ENCODE measurements at regions not wholly inside any gene's neighbourhood (a gene's known extent, or its start where the extent isn't known, plus 50 kb on each side); places are given as distances from the start of the nearest gene placed in this dataset.

DNA sequence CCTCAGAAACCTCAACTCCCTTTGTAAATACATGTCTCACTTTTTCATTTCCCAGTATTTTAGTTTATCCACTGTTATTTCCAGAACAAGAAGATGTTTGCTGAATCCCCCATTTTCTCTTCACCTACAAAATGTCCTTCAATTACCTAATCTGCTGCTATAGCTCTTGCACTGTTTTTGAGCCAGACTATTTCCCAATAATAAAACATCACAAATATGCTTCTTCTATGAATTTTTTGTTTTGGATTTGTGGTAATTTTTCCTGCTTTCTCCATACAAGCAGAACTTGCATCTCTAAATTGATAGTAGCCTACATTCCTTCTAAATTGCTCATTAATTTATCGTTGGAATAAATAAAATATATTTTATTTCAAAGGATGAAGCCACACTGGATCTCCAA, 199.6 kb upstream of the C1orf87 start:
- Histone ChIP-seq H3K4me1 (ENCODE audit: control insufficient read depth, low read length) (no peaks in the 10 kb centered on the region), H3K79me2 (ENCODE audit: control insufficient read depth, low read length) (no peaks in the 10 kb centered on the region), H3K27ac (ENCODE audit: low read depth, low read length) (no peak overlapping the region), H3F3A (ENCODE audit: control insufficient read depth, insufficient read depth) (no peaks in the 10 kb centered on the region), H3K4me3 (ENCODE audit: low read length) (no peak overlapping the region), H3K36me3 (ENCODE audit: control insufficient read depth, low read length) (no peaks in the 10 kb centered on the region), H3K27me3 (ENCODE audit: control insufficient read depth, low read length) (no peaks in the 10 kb centered on the region), H3K9me2 (replicated peaks; ENCODE audit: control insufficient read depth, low read length) (no peaks in the 10 kb centered on the region), H3K9me3 (ENCODE audit: control insufficient read depth, insufficient read depth, low read length) (no peaks in the 10 kb centered on the region), H4K20me1 (ENCODE audit: control insufficient read depth, insufficient read depth, low read depth, low read length) (no peaks in the 10 kb centered on the region), H3K4me2 (ENCODE audit: low read length) (no peak overlapping the region)
- TF ChIP-seq, protein P1, sequence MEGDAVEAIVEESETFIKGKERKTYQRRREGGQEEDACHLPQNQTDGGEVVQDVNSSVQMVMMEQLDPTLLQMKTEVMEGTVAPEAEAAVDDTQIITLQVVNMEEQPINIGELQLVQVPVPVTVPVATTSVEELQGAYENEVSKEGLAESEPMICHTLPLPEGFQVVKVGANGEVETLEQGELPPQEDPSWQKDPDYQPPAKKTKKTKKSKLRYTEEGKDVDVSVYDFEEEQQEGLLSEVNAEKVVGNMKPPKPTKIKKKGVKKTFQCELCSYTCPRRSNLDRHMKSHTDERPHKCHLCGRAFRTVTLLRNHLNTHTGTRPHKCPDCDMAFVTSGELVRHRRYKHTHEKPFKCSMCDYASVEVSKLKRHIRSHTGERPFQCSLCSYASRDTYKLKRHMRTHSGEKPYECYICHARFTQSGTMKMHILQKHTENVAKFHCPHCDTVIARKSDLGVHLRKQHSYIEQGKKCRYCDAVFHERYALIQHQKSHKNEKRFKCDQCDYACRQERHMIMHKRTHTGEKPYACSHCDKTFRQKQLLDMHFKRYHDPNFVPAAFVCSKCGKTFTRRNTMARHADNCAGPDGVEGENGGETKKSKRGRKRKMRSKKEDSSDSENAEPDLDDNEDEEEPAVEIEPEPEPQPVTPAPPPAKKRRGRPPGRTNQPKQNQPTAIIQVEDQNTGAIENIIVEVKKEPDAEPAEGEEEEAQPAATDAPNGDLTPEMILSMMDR (IDR thresholded peaks at IDR 0.05; ENCODE audit: low read depth, low read length, poor library complexity, severe bottlenecking), result no peak
- TF ChIP-seq EZH2phosphoT487 (IDR thresholded peaks at IDR 0.05; ENCODE audit: borderline replicate concordance, low read length), result no peak

- no peak overlapping the region for H3K4me3 ChIP-seq (ENCODE audit: low read length)
- H3K9me2 ChIP-seq (replicated peaks; ENCODE audit: control insufficient read depth, low read length), result no peaks in the 10 kb centered on the region
- no peaks in the 10 kb centered on the region for H3K79me2 ChIP-seq (ENCODE audit: control insufficient read depth, low read length)
- H3K9me3 ChIP-seq (ENCODE audit: control insufficient read depth, insufficient read depth, low read length), result no peaks in the 10 kb centered on the region
- no peaks in the 10 kb centered on the region for H3K36me3 ChIP-seq (ENCODE audit: control insufficient read depth, low read length)
- no peak for TF ChIP-seq EZH2phosphoT487 (IDR thresholded peaks at IDR 0.05; ENCODE audit: borderline replicate concordance, low read length)
- TF ChIP-seq, protein P1 (IDR thresholded peaks at IDR 0.05; ENCODE audit: low read depth, low read length, poor library complexity, severe bottlenecking), result no peak
- no peaks in the 10 kb centered on the region for H3K27me3 ChIP-seq (ENCODE audit: control insufficient read depth, low read length)
- no peak overlapping the region for H3K4me2 ChIP-seq (ENCODE audit: low read length)
- no peaks in the 10 kb centered on the region for H3K4me1 ChIP-seq (ENCODE audit: control insufficient read depth, low read length)
- no peaks in the 10 kb centered on the region for H3F3A ChIP-seq (ENCODE audit: control insufficient read depth, insufficient read depth)
- no peak overlapping the region for H3K27ac ChIP-seq (ENCODE audit: low read depth, low read length)
- H4K20me1 ChIP-seq (ENCODE audit: control insufficient read depth, insufficient read depth, low read depth, low read length), result no peaks in the 10 kb centered on the region
Measured at GRCh38 chr1:60271041-60271440, 197.5 kb upstream of the C1orf87 start.

DNA sequence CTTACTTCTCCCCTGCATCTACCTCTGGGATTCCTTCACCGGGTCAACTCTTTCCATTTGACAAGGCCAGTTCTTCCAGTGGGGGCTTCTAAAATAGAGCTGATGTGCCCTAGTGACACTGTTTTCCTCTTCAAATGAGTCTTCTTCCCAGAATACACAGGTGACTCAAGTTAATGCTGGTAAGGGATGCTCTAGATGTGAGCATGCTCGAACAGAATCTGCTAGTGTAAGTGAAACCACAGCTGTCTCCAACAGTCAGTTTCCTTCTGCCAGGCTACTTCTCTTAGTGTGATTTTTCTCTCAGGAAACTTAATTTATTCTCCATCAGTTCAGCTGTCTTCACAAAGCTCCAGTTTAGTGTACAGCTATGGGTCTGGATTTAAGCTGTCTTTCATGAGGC, 194.9 kb upstream of the C1orf87 start:
- Histone ChIP-seq H3K27me3 (ENCODE audit: control insufficient read depth, low read length) (no peaks in the 10 kb centered on the region), H3K36me3 (ENCODE audit: control insufficient read depth, low read length) (no peaks in the 10 kb centered on the region), H3K4me2 (ENCODE audit: low read length) (no peak overlapping the region), H3K4me3 (ENCODE audit: low read length) (no peak overlapping the region), H3K79me2 (ENCODE audit: control insufficient read depth, low read length) (no peaks in the 10 kb centered on the region), H3K9me3 (ENCODE audit: control insufficient read depth, insufficient read depth, low read length) (no peaks in the 10 kb centered on the region), H3K27ac (ENCODE audit: low read depth, low read length) (no peak overlapping the region), H4K20me1 (ENCODE audit: control insufficient read depth, insufficient read depth, low read depth, low read length) (no peaks in the 10 kb centered on the region), H3K9me2 (replicated peaks; ENCODE audit: control insufficient read depth, low read length) (no peaks in the 10 kb centered on the region), H3K4me1 (ENCODE audit: control insufficient read depth, low read length) (no peaks in the 10 kb centered on the region), H3F3A (ENCODE audit: control insufficient read depth, insufficient read depth) (no peaks in the 10 kb centered on the region)
- TF ChIP-seq, protein P1 (IDR thresholded peaks at IDR 0.05; ENCODE audit: low read depth, low read length, poor library complexity, severe bottlenecking), result no peak
- TF ChIP-seq EZH2phosphoT487 (IDR thresholded peaks at IDR 0.05; ENCODE audit: borderline replicate concordance, low read length), result no peak

Data from DOHH2 (cell line).